ENCODE measurements at regions not wholly inside any gene's neighbourhood (a gene's known extent, or its start where the extent isn't known, plus 50 kb on each side); places are given as distances from the start of the nearest gene placed in this dataset.

DNA sequence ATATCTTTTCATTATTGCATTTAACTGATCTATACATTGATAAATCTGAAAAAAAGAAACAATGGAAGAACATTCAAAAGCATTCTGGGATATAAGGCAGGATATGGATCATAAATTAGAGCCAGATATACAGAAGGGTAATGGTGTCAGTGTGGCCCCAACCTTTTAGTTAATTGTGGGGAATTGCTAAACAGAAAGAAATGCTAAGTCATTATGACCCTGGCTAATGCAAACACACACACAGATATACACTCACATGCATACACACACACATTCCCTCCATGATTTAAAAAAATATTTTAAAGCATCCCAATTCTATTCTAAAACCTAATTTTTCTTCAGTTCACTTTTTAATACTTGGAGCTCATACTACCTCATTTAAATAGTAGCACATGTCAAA is 404.5 kb downstream of the BCAT1 start:
- Histone ChIP-seq H3K9me3 (ENCODE audit: control insufficient read depth in 1 of 2, insufficient read depth in 1 of 2, low read depth in 1 of 2, low read length in 2 of 2) (peaks cover 5 to 16% of the 10 kb centered on the region in 2 experiments; a peak in 2 of 4 replicates), H3K79me2 (ENCODE audit: insufficient read depth, low read length) (no peaks in the 10 kb centered on the region), H3K4me1 (ENCODE audit: control insufficient read depth in 1 of 2, insufficient read depth in 2 of 2, low read length in 2 of 2) (no peaks in the 10 kb centered on the region), H3K36me3 (ENCODE audit: control insufficient read depth in 1 of 2, insufficient read depth in 2 of 2, low read length in 2 of 2) (no peaks in the 10 kb centered on the region), H3K4me2 (ENCODE audit: low read length) (no peak overlapping the region), H4K20me1 (ENCODE audit: insufficient read depth) (no peaks in the 10 kb centered on the region), H3K9me2 (ENCODE audit: insufficient read depth) (no peaks in the 10 kb centered on the region), H2AFZ (ENCODE audit: low read depth, low read length, poor library complexity, severe bottlenecking) (no peak overlapping the region), H3K4me3 (replicated peaks in 1 of 2; ENCODE audit: low read depth in 1 of 2, low read length in 2 of 2) (no peak overlapping the region), H3K27me3 (ENCODE audit: insufficient read depth, low read length) (no peaks in the 10 kb centered on the region), H3K9ac (ENCODE audit: low read length) (no peak overlapping the region), H3K27ac (ENCODE audit: low read depth, low read length) (no peak overlapping the region)
- BruUV-seq (replicated peaks): no TSS peak
- intact Hi-C loops (cut with micrococcal nuclease): no loop called here
- TF ChIP-seq FOSL1 (IDR thresholded peaks at IDR 0.05; ENCODE audit: low read depth) (no peak), EZH2 (IDR thresholded peaks at IDR 0.05) (no peak), SP1 (IDR thresholded peaks at IDR 0.05; ENCODE audit: low read depth) (no peak), JUND (IDR thresholded peaks at IDR 0.05) (no peak), ZBTB33 (IDR thresholded peaks at IDR 0.05; ENCODE audit: extremely low read depth, insufficient replicate concordance, low read length) (no peak)
- TF ChIP-seq, protein P1, sequence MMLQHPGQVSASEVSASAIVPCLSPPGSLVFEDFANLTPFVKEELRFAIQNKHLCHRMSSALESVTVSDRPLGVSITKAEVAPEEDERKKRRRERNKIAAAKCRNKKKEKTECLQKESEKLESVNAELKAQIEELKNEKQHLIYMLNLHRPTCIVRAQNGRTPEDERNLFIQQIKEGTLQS (IDR thresholded peaks at IDR 0.05): no peak
- no peak for DNase-seq (ENCODE audit: low read depth, low spot score)
- ChIA-PET RAD21 (ENCODE audit: low non-redundant PET in 1 of 2, low total read pairs in 2 of 2, uncharacterized antibody in 2 of 2, unreplicated experiment in 2 of 2) (no interaction called here), POLR2A (no interaction called here), CTCF (no interaction called here)
- ATAC-seq: no peak

GRCh38 chr12:24541193-24541871 is 407.6 kb downstream of the BCAT1 start:
- ChIA-PET CTCF (no interaction called here), RAD21 (ENCODE audit: low non-redundant PET in 1 of 2, low total read pairs in 2 of 2, uncharacterized antibody in 2 of 2, unreplicated experiment in 2 of 2) (no interaction called here), POLR2A (no interaction called here)
- Histone ChIP-seq H3K9me3 (ENCODE audit: control insufficient read depth in 1 of 2, insufficient read depth in 1 of 2, low read depth in 1 of 2, low read length in 2 of 2) (peaks cover 10 to 12% of the 10 kb centered on the region in 2 experiments; a peak in 1 of 4 replicates), H3K4me3 (replicated peaks in 1 of 2; ENCODE audit: low read depth in 1 of 2, low read length in 2 of 2) (no peak overlapping the region), H3K4me2 (ENCODE audit: low read length) (no peak overlapping the region), H3K36me3 (ENCODE audit: control insufficient read depth in 1 of 2, insufficient read depth in 2 of 2, low read length in 2 of 2) (no peaks in the 10 kb centered on the region), H2AFZ (ENCODE audit: low read depth, low read length, poor library complexity, severe bottlenecking) (no peak overlapping the region), H3K9ac (ENCODE audit: low read length) (no peak overlapping the region), H3K27ac (ENCODE audit: low read depth, low read length) (no peak overlapping the region), H3K27me3 (ENCODE audit: insufficient read depth, low read length) (no peaks in the 10 kb centered on the region), H3K9me2 (ENCODE audit: insufficient read depth) (no peaks in the 10 kb centered on the region), H4K20me1 (ENCODE audit: insufficient read depth) (no peaks in the 10 kb centered on the region), H3K4me1 (ENCODE audit: control insufficient read depth in 1 of 2, insufficient read depth in 2 of 2, low read length in 2 of 2) (no peaks in the 10 kb centered on the region), H3K79me2 (ENCODE audit: insufficient read depth, low read length) (no peaks in the 10 kb centered on the region)
- intact Hi-C loops (cut with micrococcal nuclease): no loop called here
- BruUV-seq (replicated peaks): no TSS peak
- TF ChIP-seq ELF1 (IDR thresholded peaks at IDR 0.05; ENCODE audit: borderline replicate concordance, low read depth) (no peak), MAX (IDR thresholded peaks at IDR 0.05) (no peak), EZH2 (IDR thresholded peaks at IDR 0.05) (no peak), SRF (IDR thresholded peaks at IDR 0.05; ENCODE audit: low read depth) (no peak), SP1 (IDR thresholded peaks at IDR 0.05; ENCODE audit: low read depth) (no peak), SIN3A (IDR thresholded peaks at IDR 0.05; ENCODE audit: low read depth) (no peak), POLR2A (IDR thresholded peaks at IDR 0.05; ENCODE audit: borderline replicate concordance, extremely low read depth, insufficient read depth, insufficient read length) (no peak), ZNF274 (IDR thresholded peaks at IDR 0.05; ENCODE audit: low read depth, low read length) (no peak), TCF7L2 (IDR thresholded peaks at IDR 0.05; ENCODE audit: borderline replicate concordance, extremely low read depth, insufficient read depth, insufficient read length) (no peak), EZH2phosphoT487 (IDR thresholded peaks at IDR 0.05; ENCODE audit: borderline replicate concordance) (no peak), RAD21 (IDR thresholded peaks at IDR 0.05; ENCODE audit: low read depth) (no peak)
- ATAC-seq (no peak), DNase-seq (ENCODE audit: low read depth, low spot score) (no peak)

Measured in HCT116 (cell line).